ENCODE measurements at regions not wholly inside any gene's neighbourhood (a gene's known extent, or its start where the extent isn't known, plus 50 kb on each side); places are given as distances from the start of the nearest gene placed in this dataset.

DNA sequence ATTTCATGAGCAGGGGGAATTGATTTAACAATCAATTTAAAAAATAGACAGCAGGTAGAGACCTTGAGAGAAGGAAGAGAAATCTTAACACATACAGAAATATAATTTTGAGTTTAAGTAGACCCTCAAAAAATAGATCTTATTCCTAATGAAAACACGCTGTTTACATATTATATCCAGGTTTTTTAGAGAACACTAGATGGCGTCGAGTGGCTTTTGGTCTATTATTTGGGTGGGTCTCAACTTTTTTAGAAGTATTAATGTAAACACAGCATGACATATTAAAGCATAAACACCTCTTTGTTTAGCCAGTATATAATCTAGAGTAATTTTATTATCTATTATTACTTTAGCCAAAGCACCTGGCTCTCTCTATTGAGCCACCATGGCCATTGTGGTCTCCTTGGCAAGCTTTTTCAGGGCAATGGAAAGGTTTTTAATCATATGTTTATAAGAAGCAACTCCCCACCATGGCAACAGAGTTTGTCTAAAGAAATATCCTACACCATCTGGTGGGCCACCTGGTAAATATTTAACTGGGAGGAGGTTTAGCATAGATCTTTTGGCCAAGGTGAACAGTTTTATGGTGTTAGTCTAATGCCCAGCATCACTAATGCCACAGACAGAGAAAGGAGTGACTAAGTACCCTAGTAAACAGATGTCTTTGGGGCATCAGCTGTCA is 59.7 kb upstream of the PRSS1 start:
- TF ChIP-seq, protein P1, sequence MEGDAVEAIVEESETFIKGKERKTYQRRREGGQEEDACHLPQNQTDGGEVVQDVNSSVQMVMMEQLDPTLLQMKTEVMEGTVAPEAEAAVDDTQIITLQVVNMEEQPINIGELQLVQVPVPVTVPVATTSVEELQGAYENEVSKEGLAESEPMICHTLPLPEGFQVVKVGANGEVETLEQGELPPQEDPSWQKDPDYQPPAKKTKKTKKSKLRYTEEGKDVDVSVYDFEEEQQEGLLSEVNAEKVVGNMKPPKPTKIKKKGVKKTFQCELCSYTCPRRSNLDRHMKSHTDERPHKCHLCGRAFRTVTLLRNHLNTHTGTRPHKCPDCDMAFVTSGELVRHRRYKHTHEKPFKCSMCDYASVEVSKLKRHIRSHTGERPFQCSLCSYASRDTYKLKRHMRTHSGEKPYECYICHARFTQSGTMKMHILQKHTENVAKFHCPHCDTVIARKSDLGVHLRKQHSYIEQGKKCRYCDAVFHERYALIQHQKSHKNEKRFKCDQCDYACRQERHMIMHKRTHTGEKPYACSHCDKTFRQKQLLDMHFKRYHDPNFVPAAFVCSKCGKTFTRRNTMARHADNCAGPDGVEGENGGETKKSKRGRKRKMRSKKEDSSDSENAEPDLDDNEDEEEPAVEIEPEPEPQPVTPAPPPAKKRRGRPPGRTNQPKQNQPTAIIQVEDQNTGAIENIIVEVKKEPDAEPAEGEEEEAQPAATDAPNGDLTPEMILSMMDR (IDR thresholded peaks at IDR 0.05; ENCODE audit: borderline replicate concordance): no peak
- Histone ChIP-seq H3K4me1 (no peaks in the 10 kb centered on the region), H3K36me3 (no peaks in the 10 kb centered on the region), H3K27ac (replicated peaks) (no peak overlapping the region), H3K27me3 (ENCODE audit: low read depth) (peaks cover 9% of the 10 kb centered on the region), H3K9me3 (replicated peaks) (no peaks in the 10 kb centered on the region), H3K4me3 (no peak overlapping the region)
- no peak for DNase-seq
- intact Hi-C loops (cut with micrococcal nuclease): no loop called here

DNA sequence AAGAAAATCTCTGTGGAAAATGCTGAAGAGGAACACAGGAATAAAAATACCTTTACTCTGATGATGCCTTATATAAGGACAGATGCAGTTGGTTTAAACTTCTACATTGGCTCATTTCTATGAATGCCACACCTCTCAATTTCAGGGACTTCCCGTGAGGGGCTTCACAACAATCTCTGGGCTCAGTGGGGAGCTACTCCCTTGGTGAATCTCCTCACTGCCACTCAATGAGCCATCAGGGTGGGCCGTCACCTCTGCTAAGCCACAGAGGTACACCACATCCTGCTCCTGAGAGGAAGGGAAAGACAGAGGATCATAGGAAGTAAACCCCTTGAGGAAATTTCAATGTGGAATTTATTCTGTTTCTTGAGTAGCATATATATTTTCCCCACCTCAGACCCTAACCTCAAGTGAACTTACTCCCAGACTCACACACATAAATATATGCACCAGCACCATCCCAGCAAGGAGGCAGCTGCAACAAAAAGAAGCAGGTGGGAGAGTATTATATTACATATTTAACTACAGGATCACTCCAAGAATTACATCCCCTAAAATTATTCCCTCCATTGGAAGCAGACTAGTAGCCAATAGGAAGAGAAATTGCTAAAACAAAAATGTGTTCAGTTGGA is 63.3 kb upstream of the PRSS1 start:
- Histone ChIP-seq H3K4me3 (no peak overlapping the region), H3K27ac (replicated peaks) (no peak overlapping the region), H3K27me3 (ENCODE audit: low read depth) (peaks cover 14% of the 10 kb centered on the region), H3K36me3 (no peaks in the 10 kb centered on the region), H3K4me1 (no peaks in the 10 kb centered on the region), H3K9me3 (replicated peaks) (no peaks in the 10 kb centered on the region)
- intact Hi-C loops (cut with micrococcal nuclease): no loop called here
- TF ChIP-seq, protein P1 (IDR thresholded peaks at IDR 0.05; ENCODE audit: borderline replicate concordance): no peak
- no peak for DNase-seq

GRCh38 chr7:142681314-142682092 is 67.8 kb upstream of the PRSS1 start:
- H3K36me3 ChIP-seq: no peaks in the 10 kb centered on the region
- no peaks in the 10 kb centered on the region for H3K4me1 ChIP-seq
- H3K4me3 ChIP-seq: no peak overlapping the region
- DNase-seq: no peak
- peaks cover 23% of the 10 kb centered on the region for H3K9me3 ChIP-seq (replicated peaks)
- peaks cover 5% of the 10 kb centered on the region for H3K27me3 ChIP-seq (ENCODE audit: low read depth)
- intact Hi-C loops (cut with micrococcal nuclease): no loop called here
- TF ChIP-seq, protein P1 (IDR thresholded peaks at IDR 0.05; ENCODE audit: borderline replicate concordance): no peak
- no peak overlapping the region for H3K27ac ChIP-seq (replicated peaks)

DNA sequence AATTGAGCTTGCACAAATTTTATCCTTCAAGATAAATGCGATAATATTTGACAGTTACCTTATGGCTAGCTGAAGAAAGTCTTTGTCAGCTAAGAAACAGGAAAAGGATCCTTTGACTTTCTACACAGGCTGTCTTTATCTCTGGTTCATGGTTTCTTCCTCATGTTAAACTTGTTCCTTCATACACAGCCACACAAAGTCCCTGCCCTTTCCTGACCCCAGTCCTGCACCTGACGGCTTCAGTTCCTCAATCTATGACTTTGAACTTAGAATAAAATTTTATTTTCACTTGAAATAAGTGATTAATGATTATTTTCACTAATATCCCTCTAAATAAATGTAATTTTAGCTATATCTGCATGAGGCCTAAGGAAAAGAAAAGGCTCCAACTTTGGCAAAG is 77.8 kb upstream of the PRSS1 start:
- DNase-seq: no peak
- no peaks in the 10 kb centered on the region for H3K27me3 ChIP-seq (ENCODE audit: low read depth)
- H3K9me3 ChIP-seq (replicated peaks): peaks cover 9% of the 10 kb centered on the region
- no peaks in the 10 kb centered on the region for H3K4me1 ChIP-seq
- H3K4me3 ChIP-seq: no peak overlapping the region
- intact Hi-C loops (cut with micrococcal nuclease): no loop called here
- no peak overlapping the region for H3K27ac ChIP-seq (replicated peaks)
- no peaks in the 10 kb centered on the region for H3K36me3 ChIP-seq
- TF ChIP-seq, protein P1 (IDR thresholded peaks at IDR 0.05; ENCODE audit: borderline replicate concordance): no peak

DNA sequence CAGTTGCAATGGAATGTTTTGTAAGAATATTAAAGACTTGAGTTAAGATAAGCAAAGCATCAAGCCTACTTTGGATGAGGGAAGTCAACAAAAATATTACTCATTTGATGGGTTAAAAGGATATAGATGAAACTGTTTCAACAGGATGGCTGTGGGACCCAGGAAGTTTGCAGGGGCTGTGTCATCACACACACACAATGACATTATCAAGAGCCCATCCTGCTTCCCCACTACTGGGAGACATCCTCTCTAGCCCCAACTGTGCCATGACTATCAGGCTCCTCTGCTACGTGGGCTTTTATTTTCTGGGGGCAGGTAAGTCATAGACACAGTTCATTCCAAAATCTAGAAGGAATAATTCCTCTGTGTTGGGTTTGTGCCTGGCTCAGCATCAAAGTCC is 78.8 kb upstream of the PRSS1 start:
- Histone ChIP-seq H3K36me3 (no peaks in the 10 kb centered on the region), H3K27ac (replicated peaks) (no peak overlapping the region), H3K4me3 (no peak overlapping the region), H3K4me1 (no peaks in the 10 kb centered on the region), H3K9me3 (replicated peaks) (peaks cover 9% of the 10 kb centered on the region), H3K27me3 (ENCODE audit: low read depth) (no peaks in the 10 kb centered on the region)
- intact Hi-C loops (cut with micrococcal nuclease): no loop called here
- DNase-seq: no peak
- TF ChIP-seq, protein P1 (IDR thresholded peaks at IDR 0.05; ENCODE audit: borderline replicate concordance): no peak

Measured in left ventricle myocardium inferior (tissue), 1 donor.